Stimulated activated naive B cell treated with anti-CD40 and anti-IgM and Interleukin-4, amounts not matched to agents 10 μg/mL and 1 μg/mL and 100 μg/mL, for 72 hours (primary cell): ENCODE measurements at regions not wholly inside any gene's neighbourhood (a gene's known extent, or its start where the extent isn't known, plus 50 kb on each side); places are given as distances from the start of the nearest gene placed in this dataset.
"Not testable (repeated sequence)": the region's sequence is repeated elsewhere in the genome, so short reads cannot be mapped to it uniquely, and the experiment has no call there.

Experiments used
- ATAC-seq, 2 donors: fragments of 150-1000 bp; cut with Tn5 transposase; replicated peaks; 2 replicates each; pipeline ENCODE4 v1.10.0; 2021; ENCODE audit warnings: moderate library complexity in 1 of 2
- DNase-seq: peaks from one replicate; pipeline ENCODE4 v3.0.0; 2021
- H3K27ac Mint-ChIP-seq: one replicate; pipeline ENCODE4 v1.8.0; 2022; ENCODE audit warnings: mild to moderate bottlenecking, mixed read lengths
- H3K27me3 Mint-ChIP-seq, 2 donors: one replicate each; pipeline ENCODE4 v1.8.0; 2022; ENCODE audit warnings: mixed read lengths in 2 of 2
- H3K36me3 Mint-ChIP-seq, 2 donors: one replicate each; pipeline ENCODE4 v1.8.0; 2022; ENCODE audit warnings: mixed read lengths in 2 of 2, mild to moderate bottlenecking in 1 of 2
- H3K4me1 Mint-ChIP-seq, 2 donors: one replicate each; pipeline ENCODE4 v1.8.0; 2022; ENCODE audit warnings: mixed read lengths in 2 of 2, mild to moderate bottlenecking in 1 of 2
- H3K4me3 Mint-ChIP-seq, 2 donors: one replicate each; pipeline ENCODE4 v1.8.0; 2022; ENCODE audit warnings: mild to moderate bottlenecking in 2 of 2, mixed read lengths in 2 of 2, moderate library complexity in 1 of 2
- H3K9me3 Mint-ChIP-seq, 2 donors: one replicate each; pipeline ENCODE4 v1.8.0; 2022; ENCODE audit warnings: mixed read lengths in 2 of 2, mild to moderate bottlenecking in 1 of 2

DNA sequence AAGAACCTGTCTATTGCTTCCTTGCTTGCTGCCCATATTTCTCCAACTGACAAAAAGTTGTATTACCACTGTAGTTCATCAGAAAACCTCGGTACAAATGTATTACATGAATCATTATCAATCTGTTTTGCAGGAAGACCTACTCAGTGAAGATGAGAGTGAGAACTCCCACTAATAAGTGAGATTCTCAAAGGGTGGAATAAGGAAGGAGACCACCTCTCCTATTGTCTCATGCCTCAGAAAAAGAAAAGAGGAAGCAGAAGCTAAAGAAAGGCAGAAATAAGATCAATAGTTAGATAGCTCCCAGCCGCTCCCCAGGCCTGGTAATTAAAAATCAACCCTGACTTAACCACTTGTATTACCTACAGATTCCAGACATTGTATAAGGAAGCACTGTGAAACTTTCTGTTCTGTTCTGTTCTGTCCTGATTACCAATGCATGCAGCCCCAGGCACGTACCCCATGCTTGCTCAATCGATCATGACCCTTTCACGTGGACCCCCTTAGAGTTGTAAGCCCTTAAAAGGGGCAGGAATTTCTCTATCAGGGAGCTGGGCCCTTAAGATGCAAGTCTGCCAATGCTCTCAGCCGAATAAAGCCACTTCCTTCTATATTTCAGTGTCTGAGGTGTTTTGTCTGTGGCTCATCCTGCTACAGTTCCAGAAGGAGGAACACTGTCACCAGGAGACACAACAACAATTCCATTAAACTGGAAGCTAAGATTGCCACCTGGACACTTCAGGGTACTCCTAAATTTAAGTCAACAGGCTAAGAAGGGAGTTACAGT lies 152.5 kb upstream of the COX7C start:
- H3K4me1 Mint-ChIP-seq: no peaks in the 10 kb centered on the region
- no peaks in the 10 kb centered on the region for H3K36me3 Mint-ChIP-seq
- ATAC-seq (no peak), DNase-seq (no peak)
- peaks cover 18 to 21% of the 10 kb centered on the region in 2 donors for H3K9me3 Mint-ChIP-seq
- no peaks in the 10 kb centered on the region for H3K27me3 Mint-ChIP-seq
- H3K4me3 Mint-ChIP-seq: no peak overlapping the region
- no peak overlapping the region for H3K27ac Mint-ChIP-seq

DNA sequence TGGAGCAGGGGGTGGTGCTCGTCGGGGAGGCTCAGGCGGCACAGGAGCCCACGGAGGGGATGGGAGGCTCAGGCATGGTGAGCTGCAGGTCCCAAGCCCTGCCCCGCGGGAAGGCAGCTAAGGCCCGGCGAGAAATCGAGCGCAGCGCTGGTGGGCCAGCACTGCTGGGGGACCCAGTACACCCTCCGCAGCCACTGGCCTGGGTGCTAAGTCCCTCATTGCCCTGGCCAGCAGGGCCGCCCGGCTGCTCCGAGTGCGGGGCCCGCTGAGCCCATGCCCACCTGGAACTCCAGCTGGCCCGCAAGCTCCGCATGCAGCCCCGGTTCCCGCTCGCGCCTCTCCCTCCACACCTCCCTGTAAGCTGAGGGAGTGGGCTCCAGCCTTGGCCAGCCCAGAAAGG lies 151.0 kb upstream of the COX7C start:
- not testable (repeated sequence) for ATAC-seq, H3K36me3 Mint-ChIP-seq, H3K4me1 Mint-ChIP-seq, DNase-seq, H3K4me3 Mint-ChIP-seq, H3K27ac Mint-ChIP-seq, H3K27me3 Mint-ChIP-seq
- peaks cover 16 to 21% of the 10 kb centered on the region in 2 donors for H3K9me3 Mint-ChIP-seq

DNA sequence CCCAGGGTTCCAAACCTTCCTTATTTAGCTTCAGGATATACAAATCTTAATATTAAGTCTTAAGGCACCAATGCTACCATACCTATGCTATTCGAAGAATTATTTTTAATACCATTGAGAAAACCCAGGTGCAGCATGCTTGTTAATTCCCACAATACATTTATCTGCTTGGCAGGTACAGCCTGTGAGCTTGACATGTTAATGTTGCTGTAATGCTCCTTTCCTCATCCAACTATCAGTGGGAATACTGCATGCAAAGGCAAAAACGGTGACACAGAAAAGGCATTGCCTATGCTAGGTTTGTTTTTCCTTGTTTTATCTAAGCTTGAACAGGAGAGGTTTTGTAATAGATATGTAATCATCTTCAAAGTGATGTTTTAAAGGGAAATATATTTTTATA lies 135.7 kb upstream of the COX7C start:
- no peak overlapping the region for H3K4me3 Mint-ChIP-seq
- no peaks in the 10 kb centered on the region for H3K27me3 Mint-ChIP-seq
- no peak for ATAC-seq

DNA sequence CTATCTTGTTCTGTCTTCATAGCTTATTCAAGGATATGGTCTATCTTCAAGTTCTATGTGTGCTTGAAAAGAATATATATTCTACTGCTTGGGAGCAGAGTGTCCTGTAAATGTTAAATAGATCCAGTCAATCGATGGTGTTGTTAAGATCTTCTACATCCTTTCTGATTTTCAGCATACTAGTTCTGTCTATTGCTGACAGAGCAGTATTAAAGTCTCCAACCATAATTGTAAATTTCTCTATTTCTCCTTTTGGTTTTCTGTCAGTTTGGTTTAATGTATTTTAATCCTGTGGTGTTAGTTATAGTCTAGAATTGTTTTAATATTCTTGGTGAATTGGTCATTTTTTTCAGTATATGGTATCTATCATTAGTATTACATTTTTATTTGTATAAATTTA lies 124.0 kb upstream of the COX7C start:
- Mint-ChIP-seq H3K4me1 (no peaks in the 10 kb centered on the region), H3K36me3 (no peaks in the 10 kb centered on the region), H3K27me3 (no peaks in the 10 kb centered on the region), H3K9me3 (peaks cover 0 to 1% of the 10 kb centered on the region in 2 donors), H3K4me3 (no peak overlapping the region), H3K27ac (no peak overlapping the region)
- no peak for DNase-seq
- ATAC-seq: no peak

More for the DNA sequence above, 135.7 kb upstream of the COX7C start:
- H3K27ac Mint-ChIP-seq: no peak overlapping the region
- DNase-seq: no peak
- peaks cover 4 to 8% of the 10 kb centered on the region in 2 donors for H3K9me3 Mint-ChIP-seq
- H3K36me3 Mint-ChIP-seq: no peaks in the 10 kb centered on the region
- no peaks in the 10 kb centered on the region for H3K4me1 Mint-ChIP-seq

DNA sequence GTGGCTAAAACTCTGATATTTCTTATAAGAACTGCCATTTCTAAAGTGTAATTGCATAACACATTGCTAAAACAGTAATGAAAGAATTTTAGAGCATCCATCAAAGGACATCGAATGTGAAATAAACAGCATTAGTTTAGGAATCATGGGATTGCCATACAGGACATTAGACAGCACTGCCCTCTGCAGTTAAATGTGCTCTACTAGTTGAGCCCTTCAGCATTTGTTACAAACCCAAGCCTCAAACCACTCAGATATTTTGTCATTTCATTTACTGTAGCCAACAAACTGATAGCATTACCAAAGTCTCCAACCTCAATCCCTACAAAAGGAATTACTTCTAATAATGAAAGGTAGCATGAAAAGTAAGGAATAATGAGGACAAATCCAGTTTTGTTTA lies 116.8 kb upstream of the COX7C start:
- Mint-ChIP-seq H3K27me3 (no peaks in the 10 kb centered on the region), H3K27ac (no peak overlapping the region), H3K4me3 (no peak overlapping the region), H3K4me1 (no peaks in the 10 kb centered on the region), H3K9me3 (no peaks in the 10 kb centered on the region), H3K36me3 (no peaks in the 10 kb centered on the region)
- no peak for ATAC-seq
- no peak for DNase-seq

DNA sequence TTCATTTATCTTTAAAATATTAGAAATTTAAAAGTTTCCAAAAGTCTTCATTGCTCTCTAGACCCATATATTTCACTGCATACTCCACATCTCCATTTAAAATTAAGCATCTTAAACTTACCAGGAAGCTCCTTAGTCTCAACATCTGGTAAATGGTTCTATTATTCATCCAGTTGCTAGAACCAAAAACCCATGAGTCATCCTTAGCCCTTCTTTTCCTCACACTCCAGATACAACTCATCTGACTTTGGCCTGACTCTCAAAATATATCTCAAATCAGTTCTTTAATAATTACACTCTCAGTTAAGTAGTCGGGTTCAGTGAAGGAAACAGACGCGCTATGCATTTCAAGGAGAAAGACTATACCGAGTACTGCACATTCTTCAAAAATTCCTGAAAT lies 110.2 kb upstream of the COX7C start:
- Mint-ChIP-seq H3K9me3 (no peaks in the 10 kb centered on the region), H3K36me3 (no peaks in the 10 kb centered on the region), H3K27ac (no peak overlapping the region), H3K4me3 (no peak overlapping the region), H3K4me1 (no peaks in the 10 kb centered on the region), H3K27me3 (no peaks in the 10 kb centered on the region)
- ATAC-seq (no peak), DNase-seq (no peak)

DNA sequence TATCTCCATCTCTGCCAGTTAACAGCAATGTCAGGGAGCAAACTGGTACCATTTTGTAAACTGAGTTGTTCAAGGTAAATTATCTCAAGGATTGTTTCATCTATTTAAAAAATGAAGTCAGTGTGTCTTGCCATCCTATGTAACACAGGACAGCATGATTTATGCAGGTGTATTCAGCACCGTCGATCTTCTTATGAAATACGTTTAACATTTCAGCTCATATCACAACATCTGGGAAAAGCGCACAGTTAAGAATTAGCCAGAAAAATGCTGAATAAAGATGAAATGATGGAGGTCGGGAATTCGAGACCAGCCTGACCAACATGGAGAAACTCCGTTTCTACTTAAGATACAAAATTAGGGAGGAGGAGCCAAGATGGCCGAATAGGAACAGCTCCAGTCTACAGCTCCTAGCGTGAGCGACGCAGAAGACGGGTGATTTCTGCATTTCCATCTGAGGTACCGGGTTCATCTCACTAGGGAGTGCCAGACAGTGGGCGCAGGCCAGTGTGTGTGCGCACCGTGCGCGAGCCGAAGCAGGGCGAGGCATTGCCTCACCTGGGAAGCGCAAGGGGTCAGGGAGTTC lies 107.3 kb upstream of the COX7C start:
- H3K36me3 Mint-ChIP-seq, ATAC-seq, H3K4me1 Mint-ChIP-seq, H3K27ac Mint-ChIP-seq, H3K27me3 Mint-ChIP-seq, H3K9me3 Mint-ChIP-seq, DNase-seq, H3K4me3 Mint-ChIP-seq: not testable (repeated sequence)

DNA sequence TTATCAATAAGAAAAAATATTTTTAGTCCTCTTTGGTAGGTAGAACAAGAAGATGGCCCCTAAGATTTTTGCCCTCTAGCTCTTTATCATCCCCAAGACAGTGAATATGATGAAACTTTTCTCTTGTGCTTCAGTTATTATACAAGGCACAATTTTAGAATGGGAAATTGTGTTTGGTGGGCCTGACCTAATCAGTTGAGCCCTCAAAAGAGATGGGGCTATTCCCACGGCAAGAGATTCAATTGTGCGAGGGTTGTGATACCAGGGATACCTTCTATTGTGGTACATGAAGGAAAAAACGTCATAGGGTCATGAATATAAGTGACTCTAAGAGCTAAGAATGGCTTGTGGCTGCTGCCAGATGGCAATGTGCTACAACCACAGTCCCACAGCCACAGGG lies 94.0 kb upstream of the COX7C start:
- H3K4me1 Mint-ChIP-seq: no peaks in the 10 kb centered on the region
- ATAC-seq (no peak), DNase-seq (no peak)
- no peaks in the 10 kb centered on the region for H3K27me3 Mint-ChIP-seq
- H3K9me3 Mint-ChIP-seq: peaks cover 0 to 1% of the 10 kb centered on the region in 2 donors
- no peak overlapping the region for H3K27ac Mint-ChIP-seq
- no peaks in the 10 kb centered on the region for H3K36me3 Mint-ChIP-seq
- no peak overlapping the region for H3K4me3 Mint-ChIP-seq

DNA sequence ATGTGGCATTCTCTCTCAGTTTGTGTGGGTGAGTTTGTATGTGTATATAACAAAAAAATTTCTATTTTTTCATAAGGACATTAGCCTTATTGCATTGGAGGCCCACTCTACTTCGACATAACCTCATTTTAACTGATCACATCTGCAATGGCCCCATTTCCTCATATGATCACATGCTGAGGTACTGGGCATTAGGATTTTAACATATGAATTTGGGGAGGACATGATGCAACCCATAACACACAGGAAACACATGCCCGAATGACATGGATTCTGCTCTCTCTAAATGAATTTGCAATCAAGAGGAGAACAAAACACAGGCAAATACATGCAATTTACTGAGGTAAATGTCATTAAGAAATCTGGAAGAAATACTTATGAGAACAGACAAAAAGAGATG lies 92.1 kb upstream of the COX7C start:
- H3K36me3 Mint-ChIP-seq: no peaks in the 10 kb centered on the region
- H3K4me3 Mint-ChIP-seq: no peak overlapping the region
- H3K27ac Mint-ChIP-seq: no peak overlapping the region
- no peak for DNase-seq
- H3K9me3 Mint-ChIP-seq: peaks cover 0 to 1% of the 10 kb centered on the region in 2 donors
- H3K4me1 Mint-ChIP-seq: no peaks in the 10 kb centered on the region
- no peak for ATAC-seq
- H3K27me3 Mint-ChIP-seq: no peaks in the 10 kb centered on the region

DNA sequence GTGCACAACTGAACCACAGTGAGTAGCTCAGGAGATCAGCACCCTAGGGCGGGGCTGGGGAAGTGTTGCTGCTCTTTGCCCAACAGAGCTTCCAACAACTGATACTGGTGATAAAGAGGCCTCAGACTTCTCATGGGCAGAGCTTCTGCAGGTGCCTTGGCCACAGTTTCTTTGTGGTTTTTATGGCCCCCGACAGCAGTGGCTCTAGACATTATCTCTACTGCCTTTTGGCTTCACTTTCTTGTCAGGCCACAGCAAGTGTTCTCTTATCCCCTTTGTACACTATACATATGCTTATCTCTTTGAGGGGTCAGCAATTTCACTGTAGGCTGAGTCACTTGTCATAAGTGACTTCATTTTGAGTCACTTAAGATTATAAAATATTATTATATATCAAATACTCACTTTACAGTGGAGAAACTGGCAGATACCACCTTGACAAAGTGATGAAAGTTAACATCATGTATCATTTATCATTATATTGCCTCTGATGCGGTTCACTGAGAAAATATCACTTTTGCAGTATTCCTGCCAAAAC lies 90.9 kb upstream of the COX7C start:
- Mint-ChIP-seq H3K4me1 (no peaks in the 10 kb centered on the region), H3K9me3 (peaks cover 0 to 1% of the 10 kb centered on the region in 2 donors), H3K36me3 (no peaks in the 10 kb centered on the region), H3K27me3 (no peaks in the 10 kb centered on the region), H3K27ac (no peak overlapping the region), H3K4me3 (no peak overlapping the region)
- DNase-seq (no peak), ATAC-seq (no peak)

DNA sequence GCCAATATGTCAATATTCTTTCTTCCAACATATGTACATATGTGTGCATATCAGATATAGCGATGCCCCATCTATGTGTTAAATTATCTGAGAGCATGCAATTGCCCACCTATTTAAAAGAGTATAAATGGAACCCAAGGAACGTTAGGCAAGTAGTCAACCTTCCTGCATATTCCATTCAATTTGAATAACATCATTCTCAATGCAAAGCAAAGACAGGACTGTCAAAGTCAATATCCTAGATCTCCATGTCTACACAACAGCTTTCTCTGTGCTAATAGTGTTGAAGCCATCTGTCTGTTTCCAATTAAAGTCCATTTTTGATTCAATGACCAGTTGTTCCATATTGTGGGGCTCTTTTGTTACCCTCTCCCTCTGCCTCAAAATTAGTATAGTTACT lies 85.3 kb upstream of the COX7C start:
- no peak overlapping the region for H3K4me3 Mint-ChIP-seq
- no peaks in the 10 kb centered on the region for H3K9me3 Mint-ChIP-seq
- H3K27me3 Mint-ChIP-seq: no peaks in the 10 kb centered on the region
- no peak overlapping the region for H3K27ac Mint-ChIP-seq
- H3K36me3 Mint-ChIP-seq: no peaks in the 10 kb centered on the region
- no peak for ATAC-seq
- no peaks in the 10 kb centered on the region for H3K4me1 Mint-ChIP-seq
- no peak for DNase-seq

DNA sequence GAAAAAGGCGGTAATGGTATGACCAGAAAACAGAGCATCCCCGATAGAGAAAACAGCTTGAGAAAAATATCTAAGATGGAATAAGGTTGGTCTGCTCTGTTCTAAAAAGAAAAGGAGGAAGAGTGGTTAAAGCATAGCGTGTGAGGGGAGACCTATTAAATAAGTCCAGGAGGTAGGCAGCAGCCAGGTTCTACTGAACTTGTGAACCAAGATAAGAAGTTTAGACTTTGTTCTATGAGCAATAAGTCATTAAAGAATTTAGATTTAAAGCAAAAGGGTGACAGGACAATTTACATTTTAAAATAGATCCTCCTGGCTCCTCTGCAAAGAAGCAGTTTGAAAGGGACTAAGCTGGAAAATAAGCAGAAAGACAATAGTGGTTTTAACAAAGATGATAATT lies 81.3 kb upstream of the COX7C start:
- H3K27me3 Mint-ChIP-seq: no peaks in the 10 kb centered on the region
- DNase-seq: no peak
- no peaks in the 10 kb centered on the region for H3K4me1 Mint-ChIP-seq

DNA sequence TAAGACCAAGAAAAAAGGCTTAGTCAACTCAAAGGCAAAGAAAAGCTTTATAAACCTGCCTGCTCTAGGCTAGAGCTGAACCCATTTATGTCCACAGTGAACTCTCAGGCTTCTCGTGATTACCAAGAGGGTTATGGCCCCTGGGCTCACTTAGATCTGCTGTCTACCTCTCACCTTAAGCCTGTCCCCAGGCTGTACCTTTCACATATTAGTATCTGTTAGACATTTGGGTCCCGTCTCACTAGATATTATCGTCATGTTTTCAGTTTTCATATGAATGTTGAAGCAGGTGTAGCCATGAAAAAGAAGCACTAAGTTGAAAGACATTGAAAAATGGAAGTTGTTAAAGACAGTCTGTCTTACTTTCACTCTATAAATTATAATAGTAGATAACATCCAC lies 75.2 kb upstream of the COX7C start:
- Mint-ChIP-seq H3K27me3 (no peaks in the 10 kb centered on the region), H3K9me3 (no peaks in the 10 kb centered on the region), H3K36me3 (no peaks in the 10 kb centered on the region), H3K4me1 (no peaks in the 10 kb centered on the region), H3K4me3 (no peak overlapping the region), H3K27ac (no peak overlapping the region)
- DNase-seq (no peak), ATAC-seq (no peak)

More for the DNA sequence above, 81.3 kb upstream of the COX7C start:
- no peaks in the 10 kb centered on the region for H3K9me3 Mint-ChIP-seq
- no peaks in the 10 kb centered on the region for H3K36me3 Mint-ChIP-seq
- no peak for ATAC-seq
- H3K4me3 Mint-ChIP-seq: no peak overlapping the region
- no peak overlapping the region for H3K27ac Mint-ChIP-seq

DNA sequence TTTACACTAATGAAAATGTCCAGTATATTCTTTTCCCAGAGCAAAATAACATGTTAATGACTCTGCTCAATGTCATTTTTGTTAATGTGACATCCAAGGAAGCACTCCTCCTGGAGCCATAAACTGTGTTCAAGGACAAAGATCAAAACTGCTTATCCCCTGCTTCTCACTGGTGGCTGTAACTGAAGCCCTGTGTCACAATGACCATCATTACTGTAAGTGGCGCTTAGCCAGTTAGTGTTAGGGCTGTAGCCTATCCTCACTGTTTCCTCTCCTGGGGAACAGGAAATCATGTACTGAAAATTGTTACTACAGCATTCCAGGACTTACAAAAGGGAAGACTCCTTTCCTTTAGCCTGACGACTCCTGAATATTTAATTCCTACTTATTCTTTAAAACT lies 71.7 kb upstream of the COX7C start:
- ATAC-seq: no peak
- no peak overlapping the region for H3K27ac Mint-ChIP-seq

DNA sequence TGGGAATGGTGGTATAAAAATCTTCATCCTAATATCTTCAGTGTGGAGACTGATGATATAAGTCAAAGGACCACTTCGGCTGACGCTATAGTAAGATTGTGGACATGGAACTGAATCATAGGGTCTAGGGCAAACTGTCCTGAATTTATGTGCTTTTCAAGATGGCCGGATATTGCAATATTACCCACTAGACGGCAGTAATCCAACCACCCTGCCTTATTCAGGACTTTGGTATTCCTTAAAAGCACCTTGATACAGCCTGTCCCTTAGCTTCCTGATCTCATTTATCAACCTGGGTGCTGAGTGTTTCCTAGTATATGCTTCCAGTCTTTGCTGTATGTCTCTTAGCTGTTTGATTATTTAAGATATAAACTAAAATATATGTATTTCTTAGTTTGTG lies 71.2 kb upstream of the COX7C start:
- no peak for ATAC-seq
- H3K27me3 Mint-ChIP-seq: no peaks in the 10 kb centered on the region
- no peak overlapping the region for H3K4me3 Mint-ChIP-seq

More for the DNA sequence above, 71.7 kb upstream of the COX7C start:
- H3K9me3 Mint-ChIP-seq: no peaks in the 10 kb centered on the region
- no peak for DNase-seq
- no peaks in the 10 kb centered on the region for H3K36me3 Mint-ChIP-seq
- no peak overlapping the region for H3K4me3 Mint-ChIP-seq
- no peaks in the 10 kb centered on the region for H3K4me1 Mint-ChIP-seq
- H3K27me3 Mint-ChIP-seq: no peaks in the 10 kb centered on the region

More for the DNA sequence above, 71.2 kb upstream of the COX7C start:
- Mint-ChIP-seq H3K9me3 (no peaks in the 10 kb centered on the region), H3K36me3 (no peaks in the 10 kb centered on the region), H3K4me1 (no peaks in the 10 kb centered on the region), H3K27ac (no peak overlapping the region)
- no peak for DNase-seq
